Kidney epithelial cell (primary cell): ENCODE measurements at regions not wholly inside any gene's neighbourhood (a gene's known extent, or its start where the extent isn't known, plus 50 kb on each side); places are given as distances from the start of the nearest gene placed in this dataset.

ENCODE experiments used
- DNase-seq: peaks from one replicate; pipeline ENCODE4 v3.0.0-alpha.2; 2010; ENCODE audit warnings: low read depth
- H3K27me3 ChIP-seq: 2 replicates; pipeline ENCODE4 v1.6.0; 2011; ENCODE audit warnings: low read length; ENCODE audit not compliant: control insufficient read depth, insufficient read depth
- H3K36me3 ChIP-seq: 2 replicates; pipeline ENCODE4 v1.5.1; 2011; ENCODE audit warnings: low read length; ENCODE audit not compliant: control insufficient read depth, insufficient read depth
- H3K4me3 ChIP-seq: 2 replicates; pipeline ENCODE4 v1.5.1; 2011; ENCODE audit warnings: low read depth, mild to moderate bottlenecking, control low read depth, low read length
- TF ChIP-seq, protein P1 (sequence below): IDR thresholded peaks from 2 replicates; pipeline ENCODE4 v1.5.1; 2011; ENCODE audit warnings: mild to moderate bottlenecking, moderate library complexity, low read length, control low read depth, inconsistent platforms; ENCODE audit not compliant: insufficient read depth, poor library complexity, severe bottlenecking

DNA sequence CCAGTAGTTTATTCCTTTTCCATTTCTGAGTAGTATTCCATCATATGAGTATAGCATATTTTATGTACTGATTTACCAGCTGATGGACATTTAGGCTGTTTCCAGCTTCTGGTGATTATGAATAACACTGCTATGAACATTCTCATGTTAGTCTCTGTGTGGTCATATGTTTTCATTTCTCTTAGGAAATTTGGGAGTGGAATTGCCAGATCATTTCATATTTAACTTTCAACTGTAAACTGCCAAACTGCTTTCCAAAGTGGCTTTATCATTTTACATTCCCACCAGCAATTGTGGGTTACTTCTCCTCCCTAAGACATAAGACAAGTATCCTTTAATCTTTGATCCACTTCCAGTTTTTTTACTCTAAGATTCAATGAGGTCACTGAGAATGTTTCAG is 85.7 kb upstream of the RALGPS2 start:
- Histone ChIP-seq H3K27me3 (no peaks in the 10 kb centered on the region), H3K4me3 (no peak overlapping the region), H3K36me3 (no peaks in the 10 kb centered on the region)
- TF ChIP-seq, protein P1, sequence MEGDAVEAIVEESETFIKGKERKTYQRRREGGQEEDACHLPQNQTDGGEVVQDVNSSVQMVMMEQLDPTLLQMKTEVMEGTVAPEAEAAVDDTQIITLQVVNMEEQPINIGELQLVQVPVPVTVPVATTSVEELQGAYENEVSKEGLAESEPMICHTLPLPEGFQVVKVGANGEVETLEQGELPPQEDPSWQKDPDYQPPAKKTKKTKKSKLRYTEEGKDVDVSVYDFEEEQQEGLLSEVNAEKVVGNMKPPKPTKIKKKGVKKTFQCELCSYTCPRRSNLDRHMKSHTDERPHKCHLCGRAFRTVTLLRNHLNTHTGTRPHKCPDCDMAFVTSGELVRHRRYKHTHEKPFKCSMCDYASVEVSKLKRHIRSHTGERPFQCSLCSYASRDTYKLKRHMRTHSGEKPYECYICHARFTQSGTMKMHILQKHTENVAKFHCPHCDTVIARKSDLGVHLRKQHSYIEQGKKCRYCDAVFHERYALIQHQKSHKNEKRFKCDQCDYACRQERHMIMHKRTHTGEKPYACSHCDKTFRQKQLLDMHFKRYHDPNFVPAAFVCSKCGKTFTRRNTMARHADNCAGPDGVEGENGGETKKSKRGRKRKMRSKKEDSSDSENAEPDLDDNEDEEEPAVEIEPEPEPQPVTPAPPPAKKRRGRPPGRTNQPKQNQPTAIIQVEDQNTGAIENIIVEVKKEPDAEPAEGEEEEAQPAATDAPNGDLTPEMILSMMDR, result no peak
- DNase-seq, result no peak

DNA sequence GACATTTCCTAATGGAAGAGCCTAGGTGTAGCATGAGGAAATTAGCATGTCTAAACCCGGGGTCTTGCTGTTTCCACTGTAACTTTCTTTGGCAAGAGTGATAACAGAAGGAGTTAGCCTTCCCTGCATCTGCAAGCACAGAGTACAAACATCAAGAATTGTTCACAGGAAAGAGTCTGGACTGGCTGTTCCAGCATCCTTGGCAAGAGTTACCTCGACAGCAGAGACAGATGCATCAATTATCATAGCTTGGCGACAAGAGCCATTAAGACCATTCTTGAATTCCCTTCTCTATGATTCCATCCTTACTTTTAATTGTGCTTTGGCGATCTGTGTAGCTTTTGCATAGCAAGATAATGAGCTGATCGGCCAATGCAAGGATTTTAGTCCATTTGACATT is 82.8 kb upstream of the RALGPS2 start:
- no peaks in the 10 kb centered on the region for H3K36me3 ChIP-seq
- TF ChIP-seq, protein P1, result no peak
- no peak for DNase-seq
- H3K27me3 ChIP-seq, result no peaks in the 10 kb centered on the region
- H3K4me3 ChIP-seq, result no peak overlapping the region

DNA sequence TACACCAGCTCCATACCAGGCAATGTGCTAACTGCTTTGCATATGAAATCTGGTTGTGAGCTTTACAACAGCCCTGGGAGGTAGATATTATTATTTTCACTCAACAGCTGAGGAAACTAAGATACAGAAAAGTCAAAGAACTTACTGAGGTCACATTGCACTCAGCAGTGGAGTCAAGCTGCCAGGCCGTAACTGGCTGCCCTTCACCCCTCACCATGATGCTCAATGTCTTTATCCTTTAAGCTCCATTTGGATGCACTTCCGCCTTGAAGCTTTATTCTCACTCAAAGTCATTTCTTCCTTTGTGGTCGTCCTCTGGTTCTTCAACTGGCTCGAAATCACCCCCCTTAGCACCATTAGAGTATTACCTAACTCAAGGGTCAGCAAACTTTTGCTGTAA is 81.7 kb upstream of the RALGPS2 start:
- DNase-seq, result no peak
- Histone ChIP-seq H3K4me3 (no peak overlapping the region), H3K27me3 (no peaks in the 10 kb centered on the region), H3K36me3 (no peaks in the 10 kb centered on the region)
- TF ChIP-seq, protein P1, result no peak

DNA sequence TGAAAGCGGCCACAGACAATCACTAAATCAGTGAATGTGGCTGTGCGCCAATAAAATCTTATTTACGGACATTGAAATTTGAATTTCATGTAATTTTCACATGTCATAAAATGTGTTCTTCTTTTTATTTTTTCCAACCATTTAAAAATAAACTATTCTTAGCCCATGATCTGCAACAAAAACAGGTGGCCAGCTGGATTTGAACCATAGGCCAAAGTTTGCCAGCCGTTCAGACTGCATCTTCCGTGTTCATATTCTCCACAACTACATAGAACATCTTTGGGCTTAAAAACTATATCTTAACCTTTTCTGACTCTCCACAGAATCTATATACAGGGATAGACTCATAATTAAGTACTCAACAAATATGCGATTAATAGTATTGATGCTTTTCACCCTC is 81.2 kb upstream of the RALGPS2 start:
- TF ChIP-seq, protein P1, result no peak

DNA sequence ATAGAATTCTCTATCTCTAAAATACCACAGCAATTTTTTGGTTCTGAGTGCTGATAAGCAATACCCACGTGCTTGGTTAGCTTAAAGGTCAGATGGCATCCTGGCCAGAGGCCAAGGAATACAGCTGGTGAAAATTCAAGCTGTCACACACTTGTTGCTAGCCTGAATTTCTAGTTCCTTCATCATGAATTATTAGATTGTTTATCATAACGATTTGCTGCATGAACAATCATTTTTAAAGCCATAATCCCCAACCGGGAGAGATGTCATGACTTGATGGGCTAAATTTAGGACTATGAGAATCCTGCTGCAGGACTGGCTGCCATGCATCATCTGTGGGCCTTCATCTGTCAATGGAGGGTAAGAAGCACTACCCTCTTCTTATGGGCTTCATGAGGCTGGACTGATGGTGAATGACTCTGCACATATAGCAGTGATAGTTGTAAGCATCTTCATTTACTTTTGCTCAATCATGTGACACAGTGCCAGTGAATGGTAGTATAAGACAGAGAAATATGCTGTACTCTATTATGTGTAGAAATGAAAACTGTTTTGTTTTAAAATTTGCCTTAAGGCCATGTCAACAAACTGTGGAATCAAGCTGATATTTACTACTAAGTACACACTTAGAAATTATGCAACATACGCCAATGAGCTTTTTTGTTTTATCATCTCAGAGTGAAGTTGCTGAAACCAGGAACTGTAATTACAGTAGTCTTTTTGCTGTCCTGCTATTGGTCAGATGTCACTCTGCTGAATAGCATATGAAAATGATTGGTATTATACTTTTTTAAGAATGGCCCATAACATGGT is 80.5 kb upstream of the RALGPS2 start:
- Histone ChIP-seq H3K27me3 (no peaks in the 10 kb centered on the region), H3K36me3 (no peaks in the 10 kb centered on the region), H3K4me3 (no peak overlapping the region)
- DNase-seq, result no peak
- TF ChIP-seq, protein P1, result no peak

More for the DNA sequence above, 81.2 kb upstream of the RALGPS2 start:
- H3K27me3 ChIP-seq, result no peaks in the 10 kb centered on the region
- no peak for DNase-seq
- no peak overlapping the region for H3K4me3 ChIP-seq
- H3K36me3 ChIP-seq, result no peaks in the 10 kb centered on the region
